ENCODE measurements at regions not wholly inside any gene's neighbourhood (a gene's known extent, or its start where the extent isn't known, plus 50 kb on each side); places are given as distances from the start of the nearest gene placed in this dataset.

DNA sequence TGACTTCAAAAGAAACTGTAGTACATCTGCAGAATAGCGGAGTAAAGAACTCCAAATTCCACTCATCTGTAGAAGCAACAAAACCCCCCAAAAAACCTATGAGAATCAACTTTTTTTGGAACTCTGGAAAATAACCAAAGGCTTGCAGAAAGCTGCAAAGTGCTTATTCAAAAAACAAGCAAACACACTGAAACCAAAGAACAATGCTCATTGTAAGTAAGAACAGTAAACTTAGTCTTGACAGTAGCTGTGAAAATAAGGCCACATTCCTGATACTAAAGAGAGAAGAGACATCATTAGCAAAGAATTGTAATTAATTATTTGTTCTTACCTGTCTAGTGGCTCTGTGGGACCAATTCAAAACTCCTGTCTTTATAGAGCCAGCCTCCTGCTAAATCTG lies 534.3 kb upstream of the C16orf82 start:
- H3K9me3 ChIP-seq (ENCODE audit: control insufficient read depth, low read depth, low read length), result no peaks in the 10 kb centered on the region
- FAIRE-seq, result no peak
- no peaks in the 10 kb centered on the region for H3K36me3 ChIP-seq (ENCODE audit: control insufficient read depth in 2 of 2, extremely low read depth in 1 of 2, insufficient read depth in 2 of 2, low read length in 2 of 2)
- no peaks in the 10 kb centered on the region for H3K9me1 ChIP-seq (ENCODE audit: control insufficient read depth, extremely low read depth, insufficient read depth, low read length)
- H3K4me2 ChIP-seq (ENCODE audit: control insufficient read depth, extremely low read depth, insufficient read depth, low read depth, low read length), result no peak overlapping the region
- H3K4me1 ChIP-seq (ENCODE audit: control insufficient read depth, extremely low read depth, insufficient read depth, low read length), result no peaks in the 10 kb centered on the region
- DNase-seq (ENCODE audit: low read depth, low spot score), result no peak
- H3K4me3 ChIP-seq (ENCODE audit: control insufficient read depth in 2 of 3, extremely low read depth in 1 of 3, insufficient read depth in 2 of 3, low read depth in 1 of 3, low read length in 3 of 3), result no peak overlapping the region
- no peaks in the 10 kb centered on the region for H3K27me3 ChIP-seq (ENCODE audit: control insufficient read depth, extremely low read depth, insufficient read depth, low read length)
- TF ChIP-seq EZH2 (IDR thresholded peaks at IDR 0.05; ENCODE audit: low read length) (no peak), CTCF (optimal IDR thresholded peaks at IDR 0.05 in 1 of 3, IDR thresholded peaks at IDR 0.05 in 1 of 3, conservative IDR thresholded peaks at IDR 0.05 in 1 of 3; ENCODE audit: extremely low read depth in 1 of 3, insufficient read depth in 2 of 3, low read length in 3 of 3) (no peak)
- dilution Hi-C loops (cut with MboI; ENCODE audit: extremely low pct_ligation_motif_present, low sequenced_read_pairs), result no loop called here
- H3K27ac ChIP-seq (ENCODE audit: control insufficient read depth, insufficient read depth, low read length), result no peak overlapping the region
- H3K79me2 ChIP-seq (ENCODE audit: control insufficient read depth, insufficient read depth, low read length), result no peaks in the 10 kb centered on the region
- H3K9ac ChIP-seq (ENCODE audit: control insufficient read depth, extremely low read depth, insufficient read depth, low read length), result no peak overlapping the region
- no peak overlapping the region for H2AFZ ChIP-seq (ENCODE audit: control insufficient read depth, low read length)
- no peaks in the 10 kb centered on the region for H4K20me1 ChIP-seq (ENCODE audit: control insufficient read depth, extremely low read depth, insufficient read depth, low read length)

DNA sequence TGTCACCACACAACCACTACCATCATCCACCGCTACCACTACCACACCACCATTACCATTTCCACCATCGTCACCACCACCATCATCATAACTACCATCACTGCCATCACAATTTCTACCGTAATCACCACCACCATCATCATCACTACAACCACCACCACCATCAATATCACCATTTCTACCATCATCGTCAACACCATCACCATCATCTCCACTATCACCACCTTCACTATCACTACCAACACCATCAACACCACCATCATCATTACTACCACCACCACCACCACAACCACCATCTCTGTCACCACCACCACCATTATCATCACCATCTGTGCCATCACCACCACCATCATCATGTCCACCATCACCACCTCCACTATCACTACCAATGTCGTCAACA lies 524.5 kb upstream of the C16orf82 start:
- H3K27ac ChIP-seq (ENCODE audit: control insufficient read depth, insufficient read depth, low read length), result no peak overlapping the region

More for the DNA sequence above, 524.5 kb upstream of the C16orf82 start:
- dilution Hi-C loops (cut with MboI; ENCODE audit: extremely low pct_ligation_motif_present, low sequenced_read_pairs), result no loop called here
- H3K9ac ChIP-seq (ENCODE audit: control insufficient read depth, extremely low read depth, insufficient read depth, low read length), result no peak overlapping the region
- peaks cover 8% of the 10 kb centered on the region for H3K9me3 ChIP-seq (ENCODE audit: control insufficient read depth, low read depth, low read length)
- no peak overlapping the region for H3K4me3 ChIP-seq (ENCODE audit: control insufficient read depth in 2 of 3, extremely low read depth in 1 of 3, insufficient read depth in 2 of 3, low read depth in 1 of 3, low read length in 3 of 3)
- no peak overlapping the region for H3K4me2 ChIP-seq (ENCODE audit: control insufficient read depth, extremely low read depth, insufficient read depth, low read depth, low read length)
- no peaks in the 10 kb centered on the region for H3K27me3 ChIP-seq (ENCODE audit: control insufficient read depth, extremely low read depth, insufficient read depth, low read length)
- no peaks in the 10 kb centered on the region for H3K79me2 ChIP-seq (ENCODE audit: control insufficient read depth, insufficient read depth, low read length)
- no peaks in the 10 kb centered on the region for H3K9me1 ChIP-seq (ENCODE audit: control insufficient read depth, extremely low read depth, insufficient read depth, low read length)
- no peaks in the 10 kb centered on the region for H3K4me1 ChIP-seq (ENCODE audit: control insufficient read depth, extremely low read depth, insufficient read depth, low read length)
- DNase-seq (ENCODE audit: low read depth, low spot score) (no peak), FAIRE-seq (no peak)
- H4K20me1 ChIP-seq (ENCODE audit: control insufficient read depth, extremely low read depth, insufficient read depth, low read length), result no peaks in the 10 kb centered on the region
- no peak overlapping the region for H2AFZ ChIP-seq (ENCODE audit: control insufficient read depth, low read length)
- no peak for TF ChIP-seq CTCF (optimal IDR thresholded peaks at IDR 0.05 in 1 of 3, IDR thresholded peaks at IDR 0.05 in 1 of 3, conservative IDR thresholded peaks at IDR 0.05 in 1 of 3; ENCODE audit: extremely low read depth in 1 of 3, insufficient read depth in 2 of 3, low read length in 3 of 3)
- no peak for TF ChIP-seq EZH2 (IDR thresholded peaks at IDR 0.05; ENCODE audit: low read length)
- no peaks in the 10 kb centered on the region for H3K36me3 ChIP-seq (ENCODE audit: control insufficient read depth in 2 of 2, extremely low read depth in 1 of 2, insufficient read depth in 2 of 2, low read length in 2 of 2)
